Pancreas (tissue), 10 donors: ENCODE measurements at regions not wholly inside any gene's neighbourhood (a gene's known extent, or its start where the extent isn't known, plus 50 kb on each side); places are given as distances from the start of the nearest gene placed in this dataset.

Source experiments
- ATAC-seq, 4 donors: fragments of 200-7000 bp; cut with Tn5 transposase; one replicate each; pipeline versions ENCODE4 v1.8.0 to v1.9.1; 2020; ENCODE audit warnings: mild to moderate bottlenecking in 4 of 4, moderate library complexity in 4 of 4
- DNase-seq, 6 donors: peaks; one replicate each; pipeline ENCODE4 v3.0.0-alpha.2; 2020
- FAIRE-seq: peaks from 2 replicates; lab custom pipeline; 2012; peaks lifted over from hg19 to GRCh38; lab: Jason Lieb, UNC
- H3K27ac ChIP-seq, 4 donors: fragments of 200-600 bp; sonication (generic); 1 replicate in 3 of 4; 2 replicates in 1 of 4; pipeline versions ENCODE4 v1.5.0 to v1.8.0; 2020
- H3K27me3 ChIP-seq, 4 donors: fragments of 200-600 bp; one replicate each; pipeline ENCODE4 v1.8.0; 2021
- H3K36me3 ChIP-seq, 3 donors: fragments of 200-600 bp; sonication (generic) in 1 of 3; one replicate each; pipeline versions ENCODE4 v1.5.0 to v1.8.0; 2020 to 2021
- H3K4me1 ChIP-seq, 3 donors: fragments of 200-600 bp; one replicate each; pipeline ENCODE4 v1.8.0; 2021
- H3K4me3 ChIP-seq, 4 donors: fragments of 200-600 bp; sonication (generic) in 2 of 4; one replicate each; pipeline versions ENCODE4 v1.5.0 to v1.8.0; 2020 to 2021
- H3K9me3 ChIP-seq, 4 donors: fragments of 200-600 bp; one replicate each; pipeline ENCODE4 v1.8.0; 2021
- WGBS, 2 donors: extraction: QIAGEN DNeasy Blood & Tissue Kit; methylation state at CpG; one replicate each; pipeline ENCODE4 v1.1.7; 2013; 5-methylcytosine and 5-hydroxymethylcytosine counted together
- intact Hi-C, 3 donors: fragments of 100-400 bp; cut with DNase I; formaldehyde crosslinking; loops; one replicate each; pipeline versions ENCODE4 v1.11.1 to v1.14.2; 2022
- TF ChIP-seq, protein P1 (sequence below), 4 donors: fragments of 200-600 bp; sonication (generic) in 3 of 4; IDR thresholded peaks; one replicate each; pipeline versions ENCODE4 v1.5.0 to v1.8.0; 2021; ENCODE audit warnings: antibody characterized with exemption in 4 of 4
- donor health status: healthy with polysubstance abuse.
- donor health status: DM: no; HTN: no; CAD: no; lungs with moderate emphysema.
- donor health status: DM: no; HTN: no; CAD: no.
- donor health status: control.
- donor health status: control.
- donor health status: Bipolar disorder and iron deficiency.
- donor health status: DM: yes; HTN: yes; CAD: no.
- donor health status: DM: no; HTN: no; CAD: no.
- donor health status: DM: no; HTN: no; CAD: no.
- donor health status: DM: yes; HTN: yes; CAD: no.

DNA sequence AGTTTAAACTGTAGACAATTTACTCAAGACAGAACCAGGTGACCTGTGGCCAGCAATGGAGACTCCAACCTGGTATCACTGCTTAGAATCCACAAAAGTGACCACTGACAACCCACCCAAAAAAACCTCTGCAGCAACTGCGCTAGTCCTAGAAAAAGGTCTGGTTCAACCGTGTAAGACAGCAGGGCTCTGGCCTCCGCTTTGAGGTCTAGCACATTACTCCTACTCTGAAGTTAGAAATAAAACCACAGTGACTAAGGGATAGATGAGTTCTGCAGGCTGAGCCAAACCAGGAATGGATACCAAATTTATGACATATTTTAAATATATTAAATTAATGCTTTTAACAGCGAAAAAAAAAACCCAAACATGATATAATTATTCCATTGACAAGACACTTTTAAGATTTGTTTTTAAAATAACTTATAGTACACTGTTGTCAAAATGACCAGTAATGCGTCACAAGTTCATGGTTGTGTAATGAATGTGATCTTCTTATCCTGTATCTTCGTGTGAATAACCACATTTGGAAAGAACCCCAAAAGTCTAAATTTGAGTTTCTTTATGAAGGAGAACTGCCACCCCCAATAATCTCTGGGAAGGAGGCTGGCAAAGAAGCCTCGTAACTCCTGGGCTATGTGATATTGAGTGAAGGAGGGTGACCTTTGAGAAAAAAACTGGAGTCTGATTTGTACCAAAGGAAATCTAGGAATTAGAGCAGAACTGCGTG, 101.9 kb upstream of the SLC44A1 start:
- Histone ChIP-seq H3K27me3 (no peaks in the 10 kb centered on the region), H3K9me3 (no peaks in the 10 kb centered on the region), H3K27ac (no peak overlapping the region), H3K4me3 (no peak overlapping the region), H3K4me1 (no peaks in the 10 kb centered on the region), H3K36me3 (no peaks in the 10 kb centered on the region)
- DNase-seq (no peak), FAIRE-seq (no peak), ATAC-seq (peak in 1 of 4 donors; percentile 60)
- WGBS, 2 donors = 68 to 84% methylated on average over 8 of the region's 8 CpGs
- TF ChIP-seq, protein P1, sequence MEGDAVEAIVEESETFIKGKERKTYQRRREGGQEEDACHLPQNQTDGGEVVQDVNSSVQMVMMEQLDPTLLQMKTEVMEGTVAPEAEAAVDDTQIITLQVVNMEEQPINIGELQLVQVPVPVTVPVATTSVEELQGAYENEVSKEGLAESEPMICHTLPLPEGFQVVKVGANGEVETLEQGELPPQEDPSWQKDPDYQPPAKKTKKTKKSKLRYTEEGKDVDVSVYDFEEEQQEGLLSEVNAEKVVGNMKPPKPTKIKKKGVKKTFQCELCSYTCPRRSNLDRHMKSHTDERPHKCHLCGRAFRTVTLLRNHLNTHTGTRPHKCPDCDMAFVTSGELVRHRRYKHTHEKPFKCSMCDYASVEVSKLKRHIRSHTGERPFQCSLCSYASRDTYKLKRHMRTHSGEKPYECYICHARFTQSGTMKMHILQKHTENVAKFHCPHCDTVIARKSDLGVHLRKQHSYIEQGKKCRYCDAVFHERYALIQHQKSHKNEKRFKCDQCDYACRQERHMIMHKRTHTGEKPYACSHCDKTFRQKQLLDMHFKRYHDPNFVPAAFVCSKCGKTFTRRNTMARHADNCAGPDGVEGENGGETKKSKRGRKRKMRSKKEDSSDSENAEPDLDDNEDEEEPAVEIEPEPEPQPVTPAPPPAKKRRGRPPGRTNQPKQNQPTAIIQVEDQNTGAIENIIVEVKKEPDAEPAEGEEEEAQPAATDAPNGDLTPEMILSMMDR (IDR thresholded peaks at IDR 0.05) = no peak
- intact Hi-C loops = no loop called here

DNA sequence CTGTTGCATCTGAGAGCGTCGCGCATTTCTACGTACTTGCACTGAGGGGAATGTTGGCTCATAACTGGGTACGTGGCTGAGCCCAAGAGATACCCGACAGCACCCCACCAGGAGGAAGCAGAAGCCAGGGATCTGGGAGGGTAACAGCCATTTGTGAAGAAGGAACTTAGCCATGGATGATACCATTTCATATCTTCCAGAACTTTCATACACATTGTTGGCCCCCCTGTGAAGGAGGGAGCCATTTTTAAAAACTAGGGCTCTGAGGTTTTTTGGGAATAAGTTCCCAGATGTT, 101.4 kb upstream of the SLC44A1 start:
- H3K27ac ChIP-seq = no peak overlapping the region
- DNase-seq = no peak
- 88 to 94% methylated on average over 6 of the region's 6 CpGs for WGBS, 2 donors
- no peak overlapping the region for H3K4me3 ChIP-seq
- intact Hi-C loops = no loop called here
- ATAC-seq = no peak
- H3K4me1 ChIP-seq = no peaks in the 10 kb centered on the region
- no peaks in the 10 kb centered on the region for H3K36me3 ChIP-seq
- H3K27me3 ChIP-seq = no peaks in the 10 kb centered on the region
- FAIRE-seq = no peak
- H3K9me3 ChIP-seq = no peaks in the 10 kb centered on the region
- TF ChIP-seq, protein P1 (IDR thresholded peaks at IDR 0.05) = no peak

DNA sequence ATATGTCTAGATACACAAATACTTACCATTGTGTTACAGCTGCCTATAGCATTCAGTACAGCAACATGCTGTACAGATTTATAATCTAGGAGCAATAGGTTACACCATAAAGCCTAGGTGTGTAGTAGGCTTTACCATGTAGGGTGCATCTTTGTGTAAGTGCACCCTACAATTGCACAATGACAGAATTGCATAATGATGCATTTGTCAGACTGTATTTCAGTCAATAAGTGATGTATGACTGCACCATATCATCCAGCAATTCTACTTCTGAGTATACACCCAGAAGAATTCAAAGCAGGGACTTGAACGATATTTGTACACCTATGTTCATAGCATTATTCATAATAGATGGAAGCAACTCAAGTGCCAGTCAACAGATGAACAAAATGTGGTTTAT, 100.4 kb upstream of the SLC44A1 start:
- intact Hi-C loops = no loop called here
- H3K9me3 ChIP-seq = no peaks in the 10 kb centered on the region
- 77 to 92% methylated on average over 1 of the region's 1 CpG for WGBS, 2 donors

DNA sequence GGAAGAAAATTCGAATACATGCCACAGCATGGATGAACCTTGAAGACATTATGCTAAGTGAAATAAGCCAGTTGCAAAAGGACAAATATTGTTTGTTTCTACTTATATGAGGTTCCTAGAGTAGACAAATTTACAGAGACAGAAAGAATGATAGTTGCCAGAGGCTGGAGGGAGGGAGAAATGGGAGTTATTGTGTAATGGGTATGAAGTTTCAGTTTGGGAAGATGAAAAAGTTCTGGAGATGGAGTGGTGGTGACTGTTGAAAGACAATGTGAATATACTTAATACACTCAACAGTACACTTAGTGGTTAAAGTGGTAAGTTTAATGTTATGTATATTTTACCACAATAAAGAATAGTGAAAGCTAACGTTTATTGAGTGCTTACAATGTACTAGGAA, 99.6 kb upstream of the SLC44A1 start:
- H3K9me3 ChIP-seq = no peaks in the 10 kb centered on the region
- no peak overlapping the region for H3K4me3 ChIP-seq
- FAIRE-seq = no peak
- TF ChIP-seq, protein P1 (IDR thresholded peaks at IDR 0.05) = no peak
- H3K27ac ChIP-seq = no peak overlapping the region
- WGBS, 2 donors = 59 to 72% methylated on average over 2 of the region's 2 CpGs
- no peaks in the 10 kb centered on the region for H3K36me3 ChIP-seq
- intact Hi-C loops = no loop called here
- no peak for ATAC-seq
- no peak for DNase-seq
- no peaks in the 10 kb centered on the region for H3K4me1 ChIP-seq
- H3K27me3 ChIP-seq = no peaks in the 10 kb centered on the region

More for the DNA sequence above, 100.4 kb upstream of the SLC44A1 start:
- no peak for ATAC-seq
- Histone ChIP-seq H3K27ac (no peak overlapping the region), H3K4me1 (no peaks in the 10 kb centered on the region), H3K27me3 (no peaks in the 10 kb centered on the region), H3K4me3 (no peak overlapping the region), H3K36me3 (no peaks in the 10 kb centered on the region)
- DNase-seq = no peak
- no peak for FAIRE-seq
- TF ChIP-seq, protein P1 (IDR thresholded peaks at IDR 0.05) = no peak

DNA sequence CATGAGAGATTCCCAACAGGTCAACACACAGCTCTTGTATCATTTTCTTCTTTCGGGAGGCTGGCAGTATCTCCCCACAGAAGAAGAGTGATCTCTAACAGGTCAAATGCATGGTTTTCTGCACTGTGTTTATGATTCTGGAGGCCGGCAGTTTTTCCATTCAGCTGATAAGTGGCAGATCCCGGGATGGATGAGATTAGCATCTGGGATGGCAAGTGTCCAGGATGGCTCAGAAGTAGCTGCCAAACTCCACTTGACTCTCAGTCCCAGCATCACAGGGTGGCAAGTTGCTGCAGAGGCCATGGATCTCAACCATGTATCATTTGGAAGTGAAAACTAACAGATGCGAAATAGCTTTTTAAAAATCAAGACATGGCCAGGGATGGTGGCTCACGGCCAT, 97.8 kb upstream of the SLC44A1 start:
- DNase-seq = no peak
- ATAC-seq = no peak
- no peak for FAIRE-seq
- Histone ChIP-seq H3K27ac (no peak overlapping the region), H3K4me1 (no peaks in the 10 kb centered on the region), H3K4me3 (no peak overlapping the region), H3K36me3 (no peaks in the 10 kb centered on the region), H3K9me3 (no peaks in the 10 kb centered on the region), H3K27me3 (no peaks in the 10 kb centered on the region)
- intact Hi-C loops = no loop called here
- WGBS, 2 donors = 72 to 77% methylated on average over 5 of the region's 5 CpGs
- TF ChIP-seq, protein P1 (IDR thresholded peaks at IDR 0.05) = no peak
